ENCODE measurements at regions not wholly inside any gene's neighbourhood (a gene's known extent, or its start where the extent isn't known, plus 50 kb on each side); places are given as distances from the start of the nearest gene placed in this dataset.

DNA sequence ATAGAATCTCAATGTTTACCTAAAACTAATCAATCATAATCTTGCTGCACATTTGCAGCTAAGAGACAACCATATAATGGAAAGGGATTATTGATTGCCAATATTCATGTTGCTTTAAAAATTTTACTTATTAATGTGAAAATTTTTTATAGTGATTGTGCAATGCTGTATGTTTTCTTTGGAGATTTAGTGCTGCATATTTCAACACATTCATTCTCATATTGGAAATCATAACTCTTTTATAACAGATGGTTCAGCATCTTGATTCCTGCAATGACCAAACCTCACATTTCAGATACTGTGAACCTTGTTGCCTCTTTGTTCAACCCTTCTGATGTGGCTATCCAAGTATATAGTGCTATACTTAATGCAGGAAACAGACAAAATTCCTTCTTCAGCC lies 502.6 kb downstream of the C4orf33 start:
- TF ChIP-seq POLR2A (IDR thresholded peaks at IDR 0.05) (no peak), EP300 (IDR thresholded peaks at IDR 0.05) (no peak), POLR2AphosphoS5 (IDR thresholded peaks at IDR 0.05) (no peak)
- TF ChIP-seq, protein P1, sequence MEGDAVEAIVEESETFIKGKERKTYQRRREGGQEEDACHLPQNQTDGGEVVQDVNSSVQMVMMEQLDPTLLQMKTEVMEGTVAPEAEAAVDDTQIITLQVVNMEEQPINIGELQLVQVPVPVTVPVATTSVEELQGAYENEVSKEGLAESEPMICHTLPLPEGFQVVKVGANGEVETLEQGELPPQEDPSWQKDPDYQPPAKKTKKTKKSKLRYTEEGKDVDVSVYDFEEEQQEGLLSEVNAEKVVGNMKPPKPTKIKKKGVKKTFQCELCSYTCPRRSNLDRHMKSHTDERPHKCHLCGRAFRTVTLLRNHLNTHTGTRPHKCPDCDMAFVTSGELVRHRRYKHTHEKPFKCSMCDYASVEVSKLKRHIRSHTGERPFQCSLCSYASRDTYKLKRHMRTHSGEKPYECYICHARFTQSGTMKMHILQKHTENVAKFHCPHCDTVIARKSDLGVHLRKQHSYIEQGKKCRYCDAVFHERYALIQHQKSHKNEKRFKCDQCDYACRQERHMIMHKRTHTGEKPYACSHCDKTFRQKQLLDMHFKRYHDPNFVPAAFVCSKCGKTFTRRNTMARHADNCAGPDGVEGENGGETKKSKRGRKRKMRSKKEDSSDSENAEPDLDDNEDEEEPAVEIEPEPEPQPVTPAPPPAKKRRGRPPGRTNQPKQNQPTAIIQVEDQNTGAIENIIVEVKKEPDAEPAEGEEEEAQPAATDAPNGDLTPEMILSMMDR (IDR thresholded peaks at IDR 0.05) = no peak

Measured in gastroesophageal sphincter (tissue), 3 donors.